B cell (primary cell): ENCODE measurements at regions not wholly inside any gene's neighbourhood (a gene's known extent, or its start where the extent isn't known, plus 50 kb on each side); places are given as distances from the start of the nearest gene placed in this dataset.

Source experiments
- ATAC-seq: fragments of 200-7000 bp; cut with Tn5 transposase; one replicate; pipeline ENCODE4 v1.10.0; 2021; ENCODE audit warnings: low read depth, mild to moderate bottlenecking, moderate number of reproducible peaks, moderate library complexity
- CTCF ChIA-PET: fragments of 350-600 bp; sonication (Branson Sonifier 250); formaldehyde crosslinking; loops from one replicate; lab custom pipeline; 2021; ENCODE audit warnings: antibody characterized with exemption, inconsistent platforms; lab: Charles Lee
- POLR2A ChIA-PET: fragments of 350-600 bp; sonication (Branson Sonifier 250); formaldehyde crosslinking; loops from one replicate; lab custom pipeline; 2021; ENCODE audit warnings: antibody characterized with exemption; lab: Charles Lee
- DNase-seq: peaks from one replicate; pipeline ENCODE4 v3.0.0; 2013
- H2AFZ ChIP-seq: 2 replicates; pipeline ENCODE4 v1.6.1; 2012; ENCODE audit warnings: mild to moderate bottlenecking, low read depth, low read length; ENCODE audit not compliant: insufficient read depth, poor library complexity, severe bottlenecking
- H3K27ac ChIP-seq, 2 donors: 1 replicate in 1 of 2; 2 replicates in 1 of 2; pipeline ENCODE4 v1.5.1; 2012 to 2013; ENCODE audit warnings: low read length in 2 of 2, mild to moderate bottlenecking in 2 of 2, moderate library complexity in 1 of 2
- H3K27me3 ChIP-seq, 4 experiments: fragments of 200-600 bp in 1 of 4; sonication (generic) in 1 of 4; replicated peaks in 1 of 4; 1 replicate in 2 of 4; 2 replicates in 2 of 4; pipeline versions ENCODE4 v1.6.1 to v1.7.0; 2013 to 2016; ENCODE audit warnings: low read length in 3 of 4, mild to moderate bottlenecking in 2 of 4, mixed read lengths in 1 of 4, moderate library complexity in 1 of 4; ENCODE audit not compliant: insufficient read depth in 4 of 4, control insufficient read depth in 3 of 4; ENCODE audit errors: control extremely low read depth in 1 of 4
- H3K36me3 ChIP-seq, 2 experiments: replicated peaks in 1 of 2; 1 replicate in 1 of 2; 2 replicates in 1 of 2; pipeline versions ENCODE4 v1.6.1 to v1.7.1; 2013; ENCODE audit warnings: low read length in 1 of 2; ENCODE audit not compliant: insufficient read depth in 2 of 2, control insufficient read depth in 1 of 2; ENCODE audit errors: control extremely low read depth in 1 of 2, extremely low read depth in 1 of 2
- H3K4me1 ChIP-seq, 2 donors: fragments of 200-600 bp in 1 of 2; sonication (generic) in 1 of 2; 1 replicate in 1 of 2; 2 replicates in 1 of 2; pipeline versions ENCODE4 v1.5.1 to v1.6.1; 2013 to 2017; ENCODE audit warnings: low read length in 2 of 2; ENCODE audit not compliant: control insufficient read depth in 2 of 2, insufficient read depth in 2 of 2
- H3K4me2 ChIP-seq: replicated peaks from 2 replicates; pipeline ENCODE3; 2012; ENCODE audit warnings: mild to moderate bottlenecking, low read depth, low read length; ENCODE audit not compliant: poor library complexity, severe bottlenecking
- H3K4me3 ChIP-seq, 5 experiments: fragments of 200-600 bp in 1 of 5; sonication (generic) in 1 of 5; 1 replicate in 3 of 5; 2 replicates in 2 of 5; pipeline versions ENCODE4 v1.5.1 to v1.7.0; 2011 to 2016; ENCODE audit warnings: low read length in 4 of 5, mild to moderate bottlenecking in 4 of 5, low read depth in 2 of 5, control low read depth in 1 of 5, moderate library complexity in 1 of 5; ENCODE audit not compliant: insufficient read depth in 1 of 5; ENCODE audit errors: control extremely low read depth in 1 of 5, extremely low read depth in 1 of 5
- H3K79me2 ChIP-seq: fragments of 200-600 bp; sonication (generic); one replicate; pipeline ENCODE4 v1.6.0; 2016; ENCODE audit warnings: low read length; ENCODE audit not compliant: control insufficient read depth, insufficient read depth
- H3K9ac ChIP-seq: fragments of 200-600 bp; sonication (generic); 2 replicates; pipeline ENCODE4 v1.6.1; 2017; ENCODE audit warnings: mild to moderate bottlenecking, low read length, moderate library complexity
- H3K9me3 ChIP-seq, 3 donors: one replicate each; pipeline versions ENCODE4 v1.6.1 to v1.7.1; 2013; ENCODE audit warnings: low read length in 2 of 3; ENCODE audit not compliant: control insufficient read depth in 2 of 3, insufficient read depth in 1 of 3; ENCODE audit errors: control extremely low read depth in 1 of 3
- H4K20me1 ChIP-seq: 2 replicates; pipeline ENCODE4 v1.6.0; 2012; ENCODE audit warnings: mild to moderate bottlenecking, low read length; ENCODE audit not compliant: insufficient read depth, control insufficient read depth, poor library complexity, severe bottlenecking
- H3K27ac Mint-ChIP-seq: one replicate; pipeline ENCODE4 v1.8.0; 2021; ENCODE audit warnings: mixed read lengths
- H3K27me3 Mint-ChIP-seq: one replicate; pipeline ENCODE4 v1.8.0; 2021; ENCODE audit warnings: mixed read lengths
- H3K4me1 Mint-ChIP-seq: one replicate; pipeline ENCODE4 v1.8.0; 2021; ENCODE audit warnings: mixed read lengths
- H3K4me3 Mint-ChIP-seq: one replicate; pipeline ENCODE4 v1.8.0; 2021; ENCODE audit warnings: mixed read lengths
- H3K9me3 Mint-ChIP-seq: one replicate; pipeline ENCODE4 v1.8.0; 2022; ENCODE audit warnings: mixed read lengths; ENCODE audit not compliant: insufficient read depth
- CTCF ChIP-seq: fragments of 200-600 bp; IDR thresholded peaks from one replicate; pipeline ENCODE4 v1.8.0; 2022; ENCODE audit warnings: antibody characterized with exemption, mild to moderate bottlenecking
- EZH2 ChIP-seq: IDR thresholded peaks from 2 replicates; pipeline ENCODE4 v1.6.1; 2012; ENCODE audit warnings: borderline replicate concordance, low read depth, mild to moderate bottlenecking, moderate library complexity, low read length; ENCODE audit not compliant: insufficient read depth, poor library complexity, severe bottlenecking
- WGBS: methylation state at CpG from one replicate; pipeline ENCODE4 v1.1.5; 2013; ENCODE audit warnings: missing lambda C conversion rate; ENCODE audit not compliant: insufficient coverage; 5-methylcytosine and 5-hydroxymethylcytosine counted together
- intact Hi-C: fragments of 100-400 bp; cut with micrococcal nuclease; formaldehyde crosslinking; loops from one replicate; pipeline ENCODE4 v1.10.0; 2022

- ChIA-PET POLR2A (no interaction called here), CTCF (interaction anchor here (0.7 to 5.9 kb wide), 14 partner anchors 8 to 969 kb away, joined by 3 to 57 read pairs (median 4); no protein-coding TSS in a partner anchor)
- intact Hi-C loops, result no loop called here
- WGBS, result 48% methylated on average over 4 of the region's 10 CpGs
- peak overlapping the region; percentile 60 for H3K4me3 Mint-ChIP-seq
- H3K4me1 Mint-ChIP-seq, result peaks cover 4% of the 10 kb centered on the region
- H3K9me3 Mint-ChIP-seq, result no peaks in the 10 kb centered on the region
- H3K27ac ChIP-seq, result no peak overlapping the region
- H3K4me3 ChIP-seq, result no peak overlapping the region
- no peaks in the 10 kb centered on the region for H3K36me3 ChIP-seq
- peak overlapping the region; percentile 20 for H3K4me2 ChIP-seq
- DNase-seq, result peak; percentile 3
- H3K27me3 Mint-ChIP-seq, result peaks cover 32% of the 10 kb centered on the region
- H3K27me3 ChIP-seq, result peaks cover 0 to 10% (median 2%) of the 10 kb centered on the region in 4 experiments
- H2AFZ ChIP-seq, result peak overlapping the region; percentile 15
- no peak for ATAC-seq
- TF ChIP-seq CTCF (no peak), EZH2 (no peak)
- H3K9ac ChIP-seq, result peak overlapping the region; percentile 3
- peaks cover 0 to 9% (median 0%) of the 10 kb centered on the region in 3 donors for H3K9me3 ChIP-seq
- H3K79me2 ChIP-seq, result no peaks in the 10 kb centered on the region
- no peak overlapping the region for H3K27ac Mint-ChIP-seq
- peaks cover 0 to 3% of the 10 kb centered on the region in 2 donors for H3K4me1 ChIP-seq
- no peaks in the 10 kb centered on the region for H4K20me1 ChIP-seq
These were observed 117.0 kb upstream of the FAM204A start for GRCh38 chr10:118458957-118459641.

- TF ChIP-seq CTCF (no peak), EZH2 (no peak)
- peaks cover 4% of the 10 kb centered on the region for H3K4me1 Mint-ChIP-seq
These were observed 115.8 kb upstream of the FAM204A start for GRCh38 chr10:118457824-118458428.

More at GRCh38 chr10:118457824-118458428, 115.8 kb upstream of the FAM204A start:
- Mint-ChIP-seq H3K4me3 (no peak overlapping the region), H3K9me3 (no peaks in the 10 kb centered on the region), H3K27ac (no peak overlapping the region), H3K27me3 (peaks cover 23% of the 10 kb centered on the region)
- Histone ChIP-seq H4K20me1 (no peaks in the 10 kb centered on the region), H3K79me2 (no peaks in the 10 kb centered on the region), H2AFZ (no peak overlapping the region), H3K36me3 (no peaks in the 10 kb centered on the region), H3K9ac (no peak overlapping the region), H3K4me2 (no peak overlapping the region), H3K27me3 (peaks cover 0 to 10% (median 2%) of the 10 kb centered on the region in 4 experiments), H3K4me1 (peaks cover 0 to 3% of the 10 kb centered on the region in 2 donors), H3K9me3 (peaks cover 0 to 3% (median 0%) of the 10 kb centered on the region in 3 donors), H3K27ac (no peak overlapping the region), H3K4me3 (no peak overlapping the region)
- POLR2A ChIA-PET, result no interaction called here
- intact Hi-C loops, result no loop called here
- ATAC-seq (no peak), DNase-seq (no peak)
- CTCF ChIA-PET, result interaction anchor here (0.7 to 5.9 kb wide), 5 partner anchors 9 to 962 kb away, joined by 3 to 57 read pairs (median 5); no protein-coding TSS in a partner anchor
